Upper lobe of left lung (tissue), 6 donors: ENCODE measurements at regions not wholly inside any gene's neighbourhood (a gene's known extent, or its start where the extent isn't known, plus 50 kb on each side); places are given as distances from the start of the nearest gene placed in this dataset.

ENCODE experiments used
- ATAC-seq, 2 donors: fragments of 200-7000 bp; cut with Tn5 transposase; one replicate each; pipeline ENCODE4 v1.9.1; 2022; ENCODE audit warnings: mild to moderate bottlenecking in 2 of 2, moderate library complexity in 2 of 2; ENCODE audit not compliant: low FRiP score in 2 of 2
- DNase-seq, 2 donors: peaks; one replicate each; pipeline ENCODE4 v3.0.0-alpha.2; 2019 to 2020
- H3K27ac ChIP-seq, 4 donors: fragments of 200-600 bp; sonication (generic); one replicate each; pipeline ENCODE4 v1.5.1; 2016 to 2019
- H3K27me3 ChIP-seq, 4 donors: fragments of 200-600 bp; sonication (generic); one replicate each; pipeline ENCODE4 v1.5.1; 2017 to 2019
- H3K36me3 ChIP-seq, 4 donors: fragments of 200-600 bp; sonication (generic); one replicate each; pipeline ENCODE4 v1.5.1; 2016 to 2019
- H3K4me1 ChIP-seq, 4 donors: fragments of 200-600 bp; sonication (generic); one replicate each; pipeline ENCODE4 v1.5.1; 2018 to 2019
- H3K4me3 ChIP-seq, 4 donors: fragments of 200-600 bp; sonication (generic); one replicate each; pipeline ENCODE4 v1.5.1; 2017 to 2019; ENCODE audit warnings: mild to moderate bottlenecking in 2 of 4, moderate library complexity in 1 of 4
- H3K9me3 ChIP-seq, 4 donors: fragments of 200-600 bp; sonication (generic); one replicate each; pipeline ENCODE4 v1.5.1; 2018 to 2019
- EP300 ChIP-seq, 4 donors: sonication (generic); formaldehyde crosslinking; IDR thresholded peaks; one replicate each; pipeline ENCODE4 v1.5.1; 2017; ENCODE audit warnings: antibody characterized with exemption in 4 of 4, control low read depth in 2 of 4
- POLR2A ChIP-seq, 4 donors: fragments of 450-650 bp; IDR thresholded peaks; one replicate each; pipeline ENCODE4 v1.5.1; 2016 to 2017; ENCODE audit warnings: antibody characterized with exemption in 4 of 4, mild to moderate bottlenecking in 2 of 4
- POLR2AphosphoS5 ChIP-seq, 2 donors: sonication (generic); formaldehyde crosslinking; IDR thresholded peaks; one replicate each; pipeline ENCODE4 v1.5.1; 2017; ENCODE audit warnings: antibody characterized with exemption in 2 of 2
- whole genome bisulfite sequencing, 2 donors: methylation state at CpG; one replicate each; pipeline ENCODE4 v1.1.5; 2017 to 2018; 5-methylcytosine and 5-hydroxymethylcytosine counted together
- TF ChIP-seq, protein P1 (sequence below), 6 experiments: fragments of 450-650 bp in 4 of 6; fragments of 200-600 bp in 2 of 6; sonication (generic) in 2 of 6; IDR thresholded peaks; one replicate each; pipeline ENCODE4 v1.5.1; 2016 to 2019; ENCODE audit warnings: antibody characterized with exemption in 6 of 6
- donor health status: DM: no; HTN: no; CAD: no; lungs with moderate emphysema.
- donor health status: DM: no; HTN: yes; CAD: no; lungs with severe emphysema.

DNA sequence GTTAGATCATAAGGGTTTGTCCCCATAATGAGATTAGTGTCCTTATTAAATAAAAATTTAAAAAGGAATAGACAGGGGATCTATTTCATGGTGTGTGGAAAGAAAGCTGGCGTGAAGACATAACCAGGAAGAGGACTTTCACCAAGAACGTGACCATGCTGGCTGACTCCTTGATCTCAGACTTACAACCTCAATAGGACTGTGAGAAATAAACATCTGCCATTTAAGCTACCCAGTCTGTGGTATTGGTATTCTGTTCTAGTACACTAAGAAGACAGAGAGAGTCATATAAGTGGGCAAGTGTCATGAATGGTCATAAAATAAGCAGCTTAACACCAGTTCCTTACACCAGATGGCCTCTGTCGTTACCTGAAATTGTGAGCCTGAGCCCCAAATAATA lies 259.4 kb upstream of the CCNG1 start:
- H3K4me1 ChIP-seq = no peaks in the 10 kb centered on the region
- ATAC-seq (no peak), DNase-seq (no peak)
- no peak overlapping the region for H3K4me3 ChIP-seq
- H3K27me3 ChIP-seq = no peaks in the 10 kb centered on the region
- no peak overlapping the region for H3K27ac ChIP-seq
- no peaks in the 10 kb centered on the region for H3K9me3 ChIP-seq
- TF ChIP-seq EP300 (IDR thresholded peaks at IDR 0.05) (no peak), POLR2AphosphoS5 (IDR thresholded peaks at IDR 0.05) (no peak), POLR2A (IDR thresholded peaks at IDR 0.05) (no peak)
- TF ChIP-seq, protein P1, sequence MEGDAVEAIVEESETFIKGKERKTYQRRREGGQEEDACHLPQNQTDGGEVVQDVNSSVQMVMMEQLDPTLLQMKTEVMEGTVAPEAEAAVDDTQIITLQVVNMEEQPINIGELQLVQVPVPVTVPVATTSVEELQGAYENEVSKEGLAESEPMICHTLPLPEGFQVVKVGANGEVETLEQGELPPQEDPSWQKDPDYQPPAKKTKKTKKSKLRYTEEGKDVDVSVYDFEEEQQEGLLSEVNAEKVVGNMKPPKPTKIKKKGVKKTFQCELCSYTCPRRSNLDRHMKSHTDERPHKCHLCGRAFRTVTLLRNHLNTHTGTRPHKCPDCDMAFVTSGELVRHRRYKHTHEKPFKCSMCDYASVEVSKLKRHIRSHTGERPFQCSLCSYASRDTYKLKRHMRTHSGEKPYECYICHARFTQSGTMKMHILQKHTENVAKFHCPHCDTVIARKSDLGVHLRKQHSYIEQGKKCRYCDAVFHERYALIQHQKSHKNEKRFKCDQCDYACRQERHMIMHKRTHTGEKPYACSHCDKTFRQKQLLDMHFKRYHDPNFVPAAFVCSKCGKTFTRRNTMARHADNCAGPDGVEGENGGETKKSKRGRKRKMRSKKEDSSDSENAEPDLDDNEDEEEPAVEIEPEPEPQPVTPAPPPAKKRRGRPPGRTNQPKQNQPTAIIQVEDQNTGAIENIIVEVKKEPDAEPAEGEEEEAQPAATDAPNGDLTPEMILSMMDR (IDR thresholded peaks at IDR 0.05) = no peak
- no peaks in the 10 kb centered on the region for H3K36me3 ChIP-seq
- WGBS, 2 donors = 69 to 80% methylated on average over 3 of the region's 3 CpGs

DNA sequence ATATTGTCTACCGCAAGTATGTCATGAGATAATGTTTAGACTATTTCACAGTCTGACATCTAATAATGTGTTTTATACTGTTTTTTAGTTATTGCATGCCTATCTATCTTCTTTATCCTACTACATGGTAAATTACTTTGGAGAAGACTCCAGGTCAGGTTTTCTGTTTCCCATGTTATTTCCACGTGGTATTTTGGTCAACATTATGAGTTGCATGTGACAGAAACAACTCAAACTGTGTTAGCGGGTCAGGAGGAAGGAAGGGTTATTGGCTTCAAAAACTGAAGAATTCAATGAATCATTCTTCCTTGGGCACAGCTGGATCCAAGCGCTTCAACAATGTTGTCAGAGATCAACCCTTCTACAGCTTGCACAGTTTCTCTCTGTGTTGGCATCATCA lies 252.1 kb upstream of the CCNG1 start:
- no peaks in the 10 kb centered on the region for H3K9me3 ChIP-seq
- DNase-seq = no peak
- TF ChIP-seq EP300 (IDR thresholded peaks at IDR 0.05) (no peak), POLR2AphosphoS5 (IDR thresholded peaks at IDR 0.05) (no peak), POLR2A (IDR thresholded peaks at IDR 0.05) (no peak)
- TF ChIP-seq, protein P1 (IDR thresholded peaks at IDR 0.05) = no peak
- no peaks in the 10 kb centered on the region for H3K27me3 ChIP-seq
- H3K36me3 ChIP-seq = no peaks in the 10 kb centered on the region
- no peak overlapping the region for H3K27ac ChIP-seq
- ATAC-seq = no peak
- no peaks in the 10 kb centered on the region for H3K4me1 ChIP-seq
- 85 to 91% methylated on average over 4 of the region's 4 CpGs for WGBS, 2 donors
- H3K4me3 ChIP-seq = no peak overlapping the region

DNA sequence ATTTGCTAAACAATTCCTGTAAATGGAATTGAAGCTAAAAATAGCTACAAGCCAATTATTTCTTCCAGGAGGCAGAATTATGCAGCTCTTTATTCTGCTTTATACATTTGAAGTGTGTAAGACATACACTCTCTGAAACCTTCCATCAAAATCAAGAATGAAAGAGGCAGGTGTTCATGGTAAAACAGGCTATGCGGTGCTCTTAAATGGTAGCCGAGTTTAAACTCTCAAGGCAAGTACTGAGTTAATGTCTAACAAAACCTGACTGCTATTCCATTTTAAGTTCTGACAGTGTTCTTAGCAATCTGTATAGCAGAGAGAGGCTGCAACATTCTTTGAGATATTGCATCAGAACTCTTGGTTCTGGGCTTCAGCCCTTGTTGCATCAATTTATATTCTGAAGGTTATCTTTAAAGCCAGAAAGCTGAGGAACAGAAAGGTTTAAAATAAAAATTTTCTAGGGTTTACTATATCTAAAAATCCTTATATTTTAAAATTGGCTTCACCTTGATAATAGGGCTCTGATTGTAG lies 248.3 kb upstream of the CCNG1 start:
- Histone ChIP-seq H3K4me1 (no peaks in the 10 kb centered on the region), H3K9me3 (no peaks in the 10 kb centered on the region), H3K27me3 (no peaks in the 10 kb centered on the region), H3K36me3 (no peaks in the 10 kb centered on the region), H3K27ac (no peak overlapping the region), H3K4me3 (no peak overlapping the region)
- TF ChIP-seq POLR2AphosphoS5 (IDR thresholded peaks at IDR 0.05) (no peak), EP300 (IDR thresholded peaks at IDR 0.05) (no peak)
- TF ChIP-seq, protein P1 (IDR thresholded peaks at IDR 0.05) = no peak
- no peak for DNase-seq
- no peak for ATAC-seq
- 50 to 60% methylated on average over 2 of the region's 2 CpGs for WGBS, 2 donors

DNA sequence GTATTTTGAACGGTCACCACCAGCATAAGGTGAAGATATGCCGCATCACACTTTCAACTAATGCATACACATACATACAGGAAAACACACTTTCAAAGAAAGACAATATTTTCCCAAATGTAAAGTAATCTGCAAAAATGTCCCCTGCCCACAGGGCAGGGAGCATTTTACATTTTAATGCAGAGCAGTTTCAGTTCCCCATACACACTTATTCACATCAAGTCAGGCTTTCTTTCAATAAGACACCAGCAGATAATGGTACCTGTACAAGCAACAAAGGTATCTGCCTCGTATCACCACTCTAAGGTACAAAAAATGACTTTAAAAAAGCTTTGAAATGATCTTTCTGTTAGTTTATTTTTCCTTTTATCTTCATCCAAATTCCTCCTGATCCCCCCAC lies 247.1 kb upstream of the CCNG1 start:
- Histone ChIP-seq H3K27ac (no peak overlapping the region), H3K36me3 (no peaks in the 10 kb centered on the region), H3K4me1 (no peaks in the 10 kb centered on the region), H3K9me3 (no peaks in the 10 kb centered on the region), H3K27me3 (no peaks in the 10 kb centered on the region), H3K4me3 (no peak overlapping the region)
- no peak for ATAC-seq
- WGBS, 2 donors = 72 to 73% methylated on average over 3 of the region's 3 CpGs
- DNase-seq = no peak
- TF ChIP-seq POLR2A (IDR thresholded peaks at IDR 0.05) (no peak), EP300 (IDR thresholded peaks at IDR 0.05) (no peak), POLR2AphosphoS5 (IDR thresholded peaks at IDR 0.05) (no peak)
- TF ChIP-seq, protein P1 (IDR thresholded peaks at IDR 0.05) = no peak

DNA sequence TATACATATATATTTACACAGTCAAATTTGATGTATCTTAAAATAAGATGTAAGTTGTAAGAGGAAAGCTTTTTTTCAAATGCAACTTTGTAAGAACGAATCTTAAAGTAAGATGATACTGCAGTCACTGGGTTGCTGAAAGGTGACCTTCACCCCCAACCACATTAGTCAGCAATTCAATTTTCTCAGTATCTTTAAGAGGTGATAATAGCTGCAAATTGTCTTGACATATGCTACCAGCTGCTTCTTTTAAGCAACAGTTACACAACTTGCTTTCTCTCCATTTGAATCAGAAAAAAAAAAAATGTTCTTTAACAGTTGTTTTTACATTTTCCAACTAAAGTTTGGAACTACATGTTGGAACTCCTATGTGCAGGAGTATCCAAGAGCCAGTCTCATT lies 246.6 kb upstream of the CCNG1 start:
- no peak for TF ChIP-seq POLR2AphosphoS5 (IDR thresholded peaks at IDR 0.05)
- TF ChIP-seq, protein P1 (IDR thresholded peaks at IDR 0.05) = no peak
- TF ChIP-seq POLR2A (IDR thresholded peaks at IDR 0.05) = no peak
- no peak for TF ChIP-seq EP300 (IDR thresholded peaks at IDR 0.05)
- ATAC-seq (no peak), DNase-seq (no peak)
- H3K4me1 ChIP-seq = no peaks in the 10 kb centered on the region
- 50 to 68% methylated on average over 1 of the region's 1 CpG for WGBS, 2 donors
- H3K36me3 ChIP-seq = no peaks in the 10 kb centered on the region
- no peaks in the 10 kb centered on the region for H3K27me3 ChIP-seq
- H3K9me3 ChIP-seq = no peaks in the 10 kb centered on the region
- no peak overlapping the region for H3K27ac ChIP-seq
- H3K4me3 ChIP-seq = no peak overlapping the region
